ENCODE measurements at regions not wholly inside any gene's neighbourhood (a gene's known extent, or its start where the extent isn't known, plus 50 kb on each side); places are given as distances from the start of the nearest gene placed in this dataset.

DNA sequence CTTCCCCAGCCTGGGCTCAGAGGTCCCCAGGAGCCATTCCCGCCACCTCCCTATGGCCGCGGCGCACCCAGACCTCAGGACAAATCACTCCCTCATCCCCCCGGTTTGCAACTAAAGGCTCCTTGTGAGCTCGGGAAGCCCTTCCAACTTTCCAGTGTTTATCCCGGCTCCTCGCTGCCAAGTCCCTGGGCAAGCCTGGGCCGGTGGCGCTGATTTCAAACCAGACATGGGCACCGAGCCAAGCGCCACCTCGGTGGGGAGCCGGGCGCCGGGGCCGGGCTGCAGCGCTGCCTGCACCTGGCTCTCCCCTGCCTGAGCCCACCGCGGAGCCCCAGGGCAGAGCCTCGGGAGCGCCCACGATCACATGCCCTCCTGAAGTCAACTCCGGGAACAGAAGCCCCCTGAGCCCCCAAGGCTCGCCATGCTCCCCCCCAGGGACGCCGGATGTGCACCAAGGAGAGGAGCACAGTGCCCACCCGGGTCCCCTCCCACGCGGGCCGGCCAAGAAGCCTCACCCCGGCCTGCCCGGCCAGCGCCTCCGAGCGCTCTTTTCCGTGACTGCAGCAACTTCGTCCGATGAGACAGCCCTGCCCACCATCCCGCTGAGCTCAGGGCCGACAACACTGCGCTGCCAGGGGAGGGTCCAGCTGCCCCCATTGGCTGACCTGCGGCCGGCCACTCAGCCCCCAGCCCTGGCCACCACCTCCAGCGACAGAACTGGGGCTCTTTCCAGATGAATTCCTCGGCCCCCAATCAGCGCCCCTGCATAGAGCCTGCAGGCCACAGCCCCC is 50.0 kb downstream of the NCOR2 start:
- TF ChIP-seq POLR2AphosphoS5 (IDR thresholded peaks at IDR 0.05; ENCODE audit: low read depth, low read length) = no peak
- no peak for TF ChIP-seq TAF1 (IDR thresholded peaks at IDR 0.05; ENCODE audit: low read depth, low read length)
- no peak for TF ChIP-seq POLR2A (IDR thresholded peaks at IDR 0.05; ENCODE audit: low read depth, low read length)
- TF ChIP-seq SPI1 (IDR thresholded peaks at IDR 0.05; ENCODE audit: low read depth, low read length) = no peak

Measured in GM12891 (cell line).